OCI-LY7 (cell line): ENCODE measurements at regions not wholly inside any gene's neighbourhood (a gene's known extent, or its start where the extent isn't known, plus 50 kb on each side); places are given as distances from the start of the nearest gene placed in this dataset.

Experiments used
- CTCF ChIP-seq: fragments of 200-600 bp; sonication (generic); conservative IDR thresholded peaks from 2 replicates; pipeline ENCODE4 v1.5.1; 2014; ENCODE audit warnings: mild to moderate bottlenecking, antibody characterized with exemption, low read length, moderate library complexity, mixed read lengths
- EZH2phosphoT487 ChIP-seq: fragments of 200-600 bp; sonication (generic); IDR thresholded peaks from 2 replicates; pipeline ENCODE4 v1.6.1; 2018; ENCODE audit warnings: low read depth, borderline replicate concordance, mild to moderate bottlenecking, mixed run types, antibody characterized with exemption, low read length, moderate library complexity, mixed read lengths

GRCh38 chr2:139465789-139466188 lies 685.6 kb upstream of the NXPH2 start:
- TF ChIP-seq CTCF (no peak), EZH2phosphoT487 (no peak)
